CD1c-positive myeloid dendritic cell (primary cell): ENCODE measurements at regions not wholly inside any gene's neighbourhood (a gene's known extent, or its start where the extent isn't known, plus 50 kb on each side); places are given as distances from the start of the nearest gene placed in this dataset.
A peak's percentile ranks its signal among the peaks of the same experiment; 100 is the strongest.

Experiments used
- DNase-seq: peaks from one replicate; pipeline ENCODE4 v3.0.0-alpha.2; 2016; ENCODE audit errors: extremely low spot score

GRCh38 chr6:44559486-44560270 is 172.2 kb downstream of the CDC5L start:
- no peak for DNase-seq

- no peak for DNase-seq
Measured at GRCh38 chr6:44560458-44561059, 173.1 kb downstream of the CDC5L start.

GRCh38 chr6:44561060-44561623 is 173.6 kb downstream of the CDC5L start:
- DNase-seq = no peak

- peak; percentile 26 for DNase-seq
Measured at GRCh38 chr6:44561832-44562665, 174.5 kb downstream of the CDC5L start.

GRCh38 chr6:44563397-44563796 is 175.9 kb downstream of the CDC5L start:
- DNase-seq = no peak

- no peak for DNase-seq
Measured at GRCh38 chr6:44564906-44565524, 177.5 kb downstream of the CDC5L start.

GRCh38 chr6:44567406-44567805 is 179.9 kb downstream of the CDC5L start:
- DNase-seq = no peak

GRCh38 chr6:44569131-44569530 is 181.6 kb downstream of the CDC5L start:
- DNase-seq = no peak

GRCh38 chr6:44569931-44570385 is 182.5 kb downstream of the CDC5L start:
- DNase-seq = peak; percentile 79

GRCh38 chr6:44571510-44571909 is 184.0 kb downstream of the CDC5L start:
- no peak for DNase-seq

- no peak for DNase-seq
Measured at GRCh38 chr6:44572346-44572745, 184.8 kb downstream of the CDC5L start.

GRCh38 chr6:44575644-44576043 is 188.1 kb downstream of the CDC5L start:
- DNase-seq = no peak

GRCh38 chr6:44576132-44576631 is 188.7 kb downstream of the CDC5L start:
- no peak for DNase-seq

- no peak for DNase-seq
Measured at GRCh38 chr6:44580901-44581300, 193.4 kb downstream of the CDC5L start.

- DNase-seq = no peak
Measured at GRCh38 chr6:44582930-44583329, 195.4 kb downstream of the CDC5L start.

GRCh38 chr6:44590471-44590870 is 203.0 kb downstream of the CDC5L start:
- DNase-seq = no peak

- peak; percentile 52 for DNase-seq
Measured at GRCh38 chr6:44593539-44593944, 206.0 kb downstream of the CDC5L start.

- no peak for DNase-seq
Measured at GRCh38 chr6:44594481-44594880, 207.0 kb downstream of the CDC5L start.

- DNase-seq = no peak
Measured at GRCh38 chr6:44598679-44599078, 211.2 kb downstream of the CDC5L start.

GRCh38 chr6:44599672-44600071 is 212.2 kb downstream of the CDC5L start:
- DNase-seq = no peak

- no peak for DNase-seq
Measured at GRCh38 chr6:44603044-44603686, 215.7 kb downstream of the CDC5L start.
